Neural progenitor cell (in vitro differentiated cells): ENCODE measurements at regions not wholly inside any gene's neighbourhood (a gene's known extent, or its start where the extent isn't known, plus 50 kb on each side); places are given as distances from the start of the nearest gene placed in this dataset.
A peak's percentile ranks its signal among the peaks of the same experiment; 100 is the strongest.

Experiments used
- DNase-seq: peaks from one replicate; pipeline ENCODE4 v3.0.0-alpha.2; 2016; ENCODE audit warnings: low spot score
- H2AFZ ChIP-seq: fragments of 200-600 bp; sonication (generic); replicated peaks from 2 replicates; pipeline ENCODE4 v1.6.1; 2016; ENCODE audit warnings: antibody characterized with exemption
- H3F3A ChIP-seq: fragments of 200-600 bp; sonication (generic); 2 replicates; pipeline ENCODE4 v1.6.1; 2016; ENCODE audit warnings: antibody characterized with exemption, low read depth
- H3K27ac ChIP-seq: fragments of 200-600 bp; sonication (generic); 2 replicates; pipeline ENCODE4 v1.5.1; 2016; ENCODE audit warnings: mild to moderate bottlenecking
- H3K27me3 ChIP-seq: fragments of 200-600 bp; sonication (generic); 2 replicates; pipeline ENCODE4 v1.6.1; 2016; ENCODE audit warnings: mild to moderate bottlenecking, moderate library complexity
- H3K36me3 ChIP-seq: fragments of 200-600 bp; sonication (generic); 2 replicates; pipeline ENCODE4 v1.5.1; 2016
- H3K4me1 ChIP-seq: fragments of 200-600 bp; sonication (generic); 2 replicates; pipeline ENCODE4 v1.6.1; 2016; ENCODE audit warnings: mixed run types
- H3K4me2 ChIP-seq: fragments of 200-600 bp; sonication (generic); 2 replicates; pipeline ENCODE4 v1.6.1; 2016
- H3K4me3 ChIP-seq: fragments of 200-600 bp; sonication (generic); 2 replicates; pipeline ENCODE4 v1.5.1; 2016
- H3K79me2 ChIP-seq: fragments of 200-600 bp; sonication (generic); 2 replicates; pipeline ENCODE4 v1.6.1; 2016; ENCODE audit warnings: low read depth
- H3K9ac ChIP-seq: fragments of 200-600 bp; sonication (generic); 2 replicates; pipeline ENCODE4 v1.6.1; 2016
- H3K9me3 ChIP-seq: fragments of 200-600 bp; sonication (generic); 2 replicates; pipeline ENCODE4 v1.5.1; 2016; ENCODE audit warnings: low read depth
- H4K20me1 ChIP-seq: fragments of 200-600 bp; sonication (generic); 2 replicates; pipeline ENCODE4 v1.6.1; 2016; ENCODE audit warnings: low read depth
- H3K27ac Mint-ChIP-seq: 3 replicates; pipeline ENCODE4 v1.8.0; 2021; ENCODE audit warnings: mixed read lengths
- H3K27me3 Mint-ChIP-seq: 2 replicates; pipeline ENCODE4 v1.8.0; 2022; ENCODE audit warnings: low read depth, mild to moderate bottlenecking, inconsistent platforms, moderate library complexity, mixed read lengths; ENCODE audit not compliant: insufficient read depth
- H3K36me3 Mint-ChIP-seq: 3 replicates; pipeline ENCODE4 v1.8.0; 2021; ENCODE audit warnings: mixed read lengths
- H3K4me1 Mint-ChIP-seq: 3 replicates; pipeline ENCODE4 v1.8.0; 2021; ENCODE audit warnings: mixed read lengths
- H3K4me3 Mint-ChIP-seq: 3 replicates; pipeline ENCODE4 v1.8.0; 2021; ENCODE audit warnings: mild to moderate bottlenecking, moderate library complexity, mixed read lengths
- H3K9me3 Mint-ChIP-seq: 3 replicates; pipeline ENCODE4 v1.8.0; 2020; ENCODE audit warnings: mixed read lengths
- EZH2 ChIP-seq: fragments of 200-600 bp; sonication (generic); IDR thresholded peaks from 2 replicates; pipeline ENCODE4 v1.6.1; 2017; ENCODE audit warnings: antibody characterized with exemption, mild to moderate bottlenecking, moderate library complexity
- EZH2phosphoT487 ChIP-seq: fragments of 200-600 bp; sonication (generic); IDR thresholded peaks from 2 replicates; pipeline ENCODE4 v1.6.1; 2017; ENCODE audit warnings: antibody characterized with exemption
- TF ChIP-seq, protein P1 (sequence below): fragments of 200-600 bp; sonication (generic); IDR thresholded peaks from 2 replicates; pipeline ENCODE4 v1.5.1; 2017; ENCODE audit warnings: antibody characterized with exemption, mild to moderate bottlenecking

DNA sequence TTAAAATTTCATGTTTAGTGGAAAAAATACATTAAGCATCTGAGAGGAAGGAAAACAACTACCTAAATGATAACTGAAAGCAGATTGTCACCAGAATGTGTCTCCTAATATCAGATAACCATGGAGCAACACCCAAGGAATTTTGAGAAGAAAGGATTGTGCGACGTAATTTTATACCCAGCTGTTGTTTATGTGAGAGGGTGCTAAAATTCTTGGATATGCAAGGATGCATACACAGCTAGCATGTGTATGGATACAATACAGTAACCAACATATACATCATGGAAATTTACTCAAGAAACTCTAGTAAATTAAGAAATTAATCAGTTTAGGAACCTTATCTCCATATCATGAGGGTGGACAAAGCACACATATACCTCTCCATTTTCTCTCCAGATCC, 290.9 kb downstream of the HS3ST3A1 start:
- Histone ChIP-seq H2AFZ (no peak overlapping the region), H3K9ac (no peak overlapping the region), H3F3A (no peaks in the 10 kb centered on the region), H3K79me2 (no peaks in the 10 kb centered on the region), H3K27me3 (no peaks in the 10 kb centered on the region), H3K4me2 (no peak overlapping the region), H4K20me1 (no peaks in the 10 kb centered on the region), H3K4me3 (no peak overlapping the region), H3K4me1 (peaks cover 3% of the 10 kb centered on the region), H3K27ac (no peak overlapping the region), H3K9me3 (no peaks in the 10 kb centered on the region), H3K36me3 (no peaks in the 10 kb centered on the region)
- DNase-seq, result no peak
- Mint-ChIP-seq H3K9me3 (peaks cover 6% of the 10 kb centered on the region), H3K27me3 (peaks cover 2% of the 10 kb centered on the region), H3K4me3 (no peak overlapping the region), H3K27ac (no peak overlapping the region), H3K4me1 (no peaks in the 10 kb centered on the region), H3K36me3 (no peaks in the 10 kb centered on the region)
- TF ChIP-seq EZH2phosphoT487 (no peak), EZH2 (no peak)

DNA sequence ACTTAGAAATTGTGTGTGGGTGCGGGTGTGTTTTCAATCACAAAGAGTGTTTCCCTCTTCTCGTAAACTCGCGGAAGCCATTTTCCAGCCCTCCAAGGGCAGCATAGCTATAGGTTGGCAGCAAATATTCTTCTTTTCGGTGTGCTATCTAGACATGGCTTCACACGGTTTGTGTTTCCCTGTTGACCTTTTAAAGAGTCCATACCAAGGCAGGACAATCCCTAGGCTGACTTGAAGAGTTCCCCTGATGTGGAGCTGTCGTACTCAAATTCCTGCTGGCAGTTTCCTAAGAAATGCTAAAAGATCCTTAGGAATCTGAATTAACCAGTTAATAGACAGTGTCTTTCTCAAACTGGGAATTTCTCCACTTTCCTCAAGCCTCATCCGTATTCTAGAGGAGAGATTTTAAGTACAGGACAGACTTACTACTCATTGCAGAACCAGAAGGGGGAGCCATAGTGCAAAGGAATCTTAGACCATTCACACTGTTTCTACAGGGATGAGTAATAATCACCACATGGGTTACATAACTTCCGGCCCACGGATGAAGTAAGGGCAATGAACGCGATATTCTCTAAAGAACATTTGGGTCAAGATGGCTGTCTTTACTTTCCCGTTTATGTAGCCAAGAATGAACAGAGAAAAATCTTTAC, 288.6 kb upstream of the ELAC2 start:
- Histone ChIP-seq H3K4me3 (no peak overlapping the region), H3K36me3 (no peaks in the 10 kb centered on the region), H3K27ac (no peak overlapping the region), H3K4me1 (no peaks in the 10 kb centered on the region), H3K9ac (no peak overlapping the region), H3K27me3 (no peaks in the 10 kb centered on the region), H2AFZ (peak overlapping the region; percentile 73), H3F3A (no peaks in the 10 kb centered on the region), H4K20me1 (no peaks in the 10 kb centered on the region), H3K79me2 (no peaks in the 10 kb centered on the region), H3K9me3 (no peaks in the 10 kb centered on the region), H3K4me2 (no peak overlapping the region)
- Mint-ChIP-seq H3K27ac (peak overlapping the region; percentile 72), H3K4me1 (no peaks in the 10 kb centered on the region), H3K27me3 (peaks cover 6% of the 10 kb centered on the region), H3K9me3 (peaks cover 6% of the 10 kb centered on the region), H3K36me3 (no peaks in the 10 kb centered on the region), H3K4me3 (no peak overlapping the region)
- peak; percentile 75 for DNase-seq
- TF ChIP-seq EZH2phosphoT487 (no peak), EZH2 (no peak)
- TF ChIP-seq, protein P1, sequence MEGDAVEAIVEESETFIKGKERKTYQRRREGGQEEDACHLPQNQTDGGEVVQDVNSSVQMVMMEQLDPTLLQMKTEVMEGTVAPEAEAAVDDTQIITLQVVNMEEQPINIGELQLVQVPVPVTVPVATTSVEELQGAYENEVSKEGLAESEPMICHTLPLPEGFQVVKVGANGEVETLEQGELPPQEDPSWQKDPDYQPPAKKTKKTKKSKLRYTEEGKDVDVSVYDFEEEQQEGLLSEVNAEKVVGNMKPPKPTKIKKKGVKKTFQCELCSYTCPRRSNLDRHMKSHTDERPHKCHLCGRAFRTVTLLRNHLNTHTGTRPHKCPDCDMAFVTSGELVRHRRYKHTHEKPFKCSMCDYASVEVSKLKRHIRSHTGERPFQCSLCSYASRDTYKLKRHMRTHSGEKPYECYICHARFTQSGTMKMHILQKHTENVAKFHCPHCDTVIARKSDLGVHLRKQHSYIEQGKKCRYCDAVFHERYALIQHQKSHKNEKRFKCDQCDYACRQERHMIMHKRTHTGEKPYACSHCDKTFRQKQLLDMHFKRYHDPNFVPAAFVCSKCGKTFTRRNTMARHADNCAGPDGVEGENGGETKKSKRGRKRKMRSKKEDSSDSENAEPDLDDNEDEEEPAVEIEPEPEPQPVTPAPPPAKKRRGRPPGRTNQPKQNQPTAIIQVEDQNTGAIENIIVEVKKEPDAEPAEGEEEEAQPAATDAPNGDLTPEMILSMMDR, result peak; percentile 85

DNA sequence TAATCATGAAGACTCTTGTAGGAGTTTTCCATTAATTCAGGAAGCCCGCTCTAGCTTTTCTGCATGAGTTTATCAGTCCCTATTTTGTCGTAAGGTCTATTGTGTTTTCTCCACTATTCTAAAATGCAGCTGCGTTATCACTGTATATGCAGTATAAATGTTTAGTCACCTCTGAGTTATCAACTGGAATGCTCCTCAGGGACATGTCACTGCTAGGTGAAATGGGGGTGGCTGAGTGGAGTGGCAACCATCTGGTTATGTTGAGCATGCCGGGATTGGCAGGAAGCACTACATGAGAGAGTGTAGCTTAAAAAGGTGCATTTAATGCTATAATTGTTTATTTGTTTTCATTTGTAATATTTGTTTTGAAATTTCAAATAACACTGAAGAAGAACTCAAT, 285.2 kb upstream of the ELAC2 start:
- H3F3A ChIP-seq, result no peaks in the 10 kb centered on the region
- H3K27me3 ChIP-seq, result no peaks in the 10 kb centered on the region
- TF ChIP-seq EZH2phosphoT487 (no peak), EZH2 (no peak)
- TF ChIP-seq, protein P1, result no peak
- no peaks in the 10 kb centered on the region for H3K79me2 ChIP-seq
- H4K20me1 ChIP-seq, result no peaks in the 10 kb centered on the region
- H3K4me1 ChIP-seq, result no peaks in the 10 kb centered on the region
- no peaks in the 10 kb centered on the region for H3K4me1 Mint-ChIP-seq
- H3K4me3 Mint-ChIP-seq, result no peak overlapping the region
- H3K27ac ChIP-seq, result no peak overlapping the region
- H3K9me3 Mint-ChIP-seq, result no peaks in the 10 kb centered on the region
- no peak overlapping the region for H3K27ac Mint-ChIP-seq
- no peak for DNase-seq
- H3K4me3 ChIP-seq, result no peak overlapping the region
- no peaks in the 10 kb centered on the region for H3K36me3 ChIP-seq
- no peak overlapping the region for H2AFZ ChIP-seq
- no peaks in the 10 kb centered on the region for H3K36me3 Mint-ChIP-seq
- no peaks in the 10 kb centered on the region for H3K9me3 ChIP-seq
- no peak overlapping the region for H3K9ac ChIP-seq
- no peak overlapping the region for H3K4me2 ChIP-seq
- H3K27me3 Mint-ChIP-seq, result peaks cover 6% of the 10 kb centered on the region

DNA sequence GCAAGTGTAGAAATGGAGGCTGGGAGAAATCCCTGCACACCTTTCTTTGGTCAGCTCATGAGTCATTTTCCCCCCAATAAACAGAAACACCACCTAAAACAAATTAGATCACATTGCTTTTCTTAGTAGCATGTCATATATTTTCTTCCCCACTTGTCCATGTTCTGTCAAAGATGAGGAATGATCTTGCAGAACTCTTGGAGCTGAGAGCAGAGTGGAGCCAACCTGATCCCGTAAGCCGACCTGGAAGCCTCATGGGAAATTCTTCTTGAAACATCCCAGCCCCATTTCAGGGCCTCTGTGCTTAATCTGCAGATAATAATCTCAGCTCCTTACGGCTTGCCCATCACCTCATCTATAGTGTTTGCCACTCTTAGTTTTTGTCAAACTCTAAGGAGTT, 284.6 kb upstream of the ELAC2 start:
- Mint-ChIP-seq H3K36me3 (no peaks in the 10 kb centered on the region), H3K27me3 (peaks cover 6% of the 10 kb centered on the region), H3K4me3 (no peak overlapping the region), H3K4me1 (no peaks in the 10 kb centered on the region), H3K27ac (no peak overlapping the region), H3K9me3 (no peaks in the 10 kb centered on the region)
- no peak overlapping the region for H3K4me2 ChIP-seq
- no peaks in the 10 kb centered on the region for H3K9me3 ChIP-seq
- H3K4me3 ChIP-seq, result no peak overlapping the region
- no peak overlapping the region for H2AFZ ChIP-seq
- no peaks in the 10 kb centered on the region for H4K20me1 ChIP-seq
- no peaks in the 10 kb centered on the region for H3K36me3 ChIP-seq
- no peaks in the 10 kb centered on the region for H3K79me2 ChIP-seq
- no peak for DNase-seq
- no peaks in the 10 kb centered on the region for H3F3A ChIP-seq
- H3K9ac ChIP-seq, result no peak overlapping the region
- H3K4me1 ChIP-seq, result no peaks in the 10 kb centered on the region
- TF ChIP-seq, protein P1, result no peak
- no peak for TF ChIP-seq EZH2
- TF ChIP-seq EZH2phosphoT487, result no peak
- no peak overlapping the region for H3K27ac ChIP-seq
- no peaks in the 10 kb centered on the region for H3K27me3 ChIP-seq
